ENCODE measurements at regions not wholly inside any gene's neighbourhood (a gene's known extent, or its start where the extent isn't known, plus 50 kb on each side); places are given as distances from the start of the nearest gene placed in this dataset.

DNA sequence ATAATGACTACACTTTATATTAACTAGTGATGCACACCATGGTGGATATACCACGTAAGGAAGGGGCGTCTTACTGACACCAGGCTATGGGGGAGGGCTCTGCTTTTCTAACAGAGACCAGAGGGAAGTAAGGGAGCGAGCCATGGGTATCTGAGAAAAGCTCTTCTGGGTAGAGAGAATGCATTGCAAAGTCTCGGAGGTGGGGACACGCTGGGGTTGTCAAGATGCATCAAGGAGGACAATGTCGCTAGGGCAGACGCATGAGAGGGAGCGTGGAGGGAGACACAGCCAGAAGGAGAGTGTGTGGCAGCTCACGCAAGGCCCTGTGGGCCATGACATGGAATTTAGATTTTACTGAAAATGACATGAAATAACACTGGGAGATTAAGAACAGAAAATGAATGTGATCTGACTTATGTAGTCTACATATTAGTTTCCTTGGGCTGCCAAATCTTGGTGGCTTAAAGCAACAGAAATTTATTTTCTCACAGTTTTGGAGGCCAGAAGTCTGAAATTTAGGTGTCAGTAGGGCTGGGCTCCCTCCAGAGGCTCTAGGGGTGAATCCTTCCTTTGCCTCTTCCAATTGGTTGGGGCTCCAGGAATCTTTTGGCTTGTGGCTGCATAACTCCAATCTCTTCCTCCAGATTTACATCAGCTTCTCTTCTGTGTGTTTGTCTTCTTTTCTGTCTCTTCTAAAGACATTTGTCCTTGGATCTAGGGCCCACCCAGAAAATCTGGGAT, 352.2 kb downstream of the CYRIA start:
- TF ChIP-seq, protein P1, sequence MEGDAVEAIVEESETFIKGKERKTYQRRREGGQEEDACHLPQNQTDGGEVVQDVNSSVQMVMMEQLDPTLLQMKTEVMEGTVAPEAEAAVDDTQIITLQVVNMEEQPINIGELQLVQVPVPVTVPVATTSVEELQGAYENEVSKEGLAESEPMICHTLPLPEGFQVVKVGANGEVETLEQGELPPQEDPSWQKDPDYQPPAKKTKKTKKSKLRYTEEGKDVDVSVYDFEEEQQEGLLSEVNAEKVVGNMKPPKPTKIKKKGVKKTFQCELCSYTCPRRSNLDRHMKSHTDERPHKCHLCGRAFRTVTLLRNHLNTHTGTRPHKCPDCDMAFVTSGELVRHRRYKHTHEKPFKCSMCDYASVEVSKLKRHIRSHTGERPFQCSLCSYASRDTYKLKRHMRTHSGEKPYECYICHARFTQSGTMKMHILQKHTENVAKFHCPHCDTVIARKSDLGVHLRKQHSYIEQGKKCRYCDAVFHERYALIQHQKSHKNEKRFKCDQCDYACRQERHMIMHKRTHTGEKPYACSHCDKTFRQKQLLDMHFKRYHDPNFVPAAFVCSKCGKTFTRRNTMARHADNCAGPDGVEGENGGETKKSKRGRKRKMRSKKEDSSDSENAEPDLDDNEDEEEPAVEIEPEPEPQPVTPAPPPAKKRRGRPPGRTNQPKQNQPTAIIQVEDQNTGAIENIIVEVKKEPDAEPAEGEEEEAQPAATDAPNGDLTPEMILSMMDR (IDR thresholded peaks at IDR 0.05) = no peak
- no peak for TF ChIP-seq POLR2A (IDR thresholded peaks at IDR 0.05)
